Neural progenitor cell (in vitro differentiated cells): ENCODE measurements at regions not wholly inside any gene's neighbourhood (a gene's known extent, or its start where the extent isn't known, plus 50 kb on each side); places are given as distances from the start of the nearest gene placed in this dataset.
"Not testable (repeated sequence)": the region's sequence is repeated elsewhere in the genome, so short reads cannot be mapped to it uniquely, and the experiment has no call there.

Source experiments
- DNase-seq: peaks from one replicate; pipeline ENCODE4 v3.0.0-alpha.2; 2016; ENCODE audit warnings: low spot score
- H2AFZ ChIP-seq: fragments of 200-600 bp; sonication (generic); replicated peaks from 2 replicates; pipeline ENCODE4 v1.6.1; 2016; ENCODE audit warnings: antibody characterized with exemption
- H3F3A ChIP-seq: fragments of 200-600 bp; sonication (generic); 2 replicates; pipeline ENCODE4 v1.6.1; 2016; ENCODE audit warnings: antibody characterized with exemption, low read depth
- H3K27ac ChIP-seq: fragments of 200-600 bp; sonication (generic); 2 replicates; pipeline ENCODE4 v1.5.1; 2016; ENCODE audit warnings: mild to moderate bottlenecking
- H3K27me3 ChIP-seq: fragments of 200-600 bp; sonication (generic); 2 replicates; pipeline ENCODE4 v1.6.1; 2016; ENCODE audit warnings: mild to moderate bottlenecking, moderate library complexity
- H3K36me3 ChIP-seq: fragments of 200-600 bp; sonication (generic); 2 replicates; pipeline ENCODE4 v1.5.1; 2016
- H3K4me1 ChIP-seq: fragments of 200-600 bp; sonication (generic); 2 replicates; pipeline ENCODE4 v1.6.1; 2016; ENCODE audit warnings: mixed run types
- H3K4me2 ChIP-seq: fragments of 200-600 bp; sonication (generic); 2 replicates; pipeline ENCODE4 v1.6.1; 2016
- H3K4me3 ChIP-seq: fragments of 200-600 bp; sonication (generic); 2 replicates; pipeline ENCODE4 v1.5.1; 2016
- H3K79me2 ChIP-seq: fragments of 200-600 bp; sonication (generic); 2 replicates; pipeline ENCODE4 v1.6.1; 2016; ENCODE audit warnings: low read depth
- H3K9ac ChIP-seq: fragments of 200-600 bp; sonication (generic); 2 replicates; pipeline ENCODE4 v1.6.1; 2016
- H3K9me3 ChIP-seq: fragments of 200-600 bp; sonication (generic); 2 replicates; pipeline ENCODE4 v1.5.1; 2016; ENCODE audit warnings: low read depth
- H4K20me1 ChIP-seq: fragments of 200-600 bp; sonication (generic); 2 replicates; pipeline ENCODE4 v1.6.1; 2016; ENCODE audit warnings: low read depth
- H3K27ac Mint-ChIP-seq: 3 replicates; pipeline ENCODE4 v1.8.0; 2021; ENCODE audit warnings: mixed read lengths
- H3K27me3 Mint-ChIP-seq: 2 replicates; pipeline ENCODE4 v1.8.0; 2022; ENCODE audit warnings: low read depth, mild to moderate bottlenecking, inconsistent platforms, moderate library complexity, mixed read lengths; ENCODE audit not compliant: insufficient read depth
- H3K36me3 Mint-ChIP-seq: 3 replicates; pipeline ENCODE4 v1.8.0; 2021; ENCODE audit warnings: mixed read lengths
- H3K4me1 Mint-ChIP-seq: 3 replicates; pipeline ENCODE4 v1.8.0; 2021; ENCODE audit warnings: mixed read lengths
- H3K4me3 Mint-ChIP-seq: 3 replicates; pipeline ENCODE4 v1.8.0; 2021; ENCODE audit warnings: mild to moderate bottlenecking, moderate library complexity, mixed read lengths
- H3K9me3 Mint-ChIP-seq: 3 replicates; pipeline ENCODE4 v1.8.0; 2020; ENCODE audit warnings: mixed read lengths
- CTCF ChIP-seq: fragments of 200-600 bp; sonication (generic); IDR thresholded peaks from 2 replicates; pipeline ENCODE4 v1.5.1; 2017; ENCODE audit warnings: antibody characterized with exemption, mild to moderate bottlenecking
- EZH2 ChIP-seq: fragments of 200-600 bp; sonication (generic); IDR thresholded peaks from 2 replicates; pipeline ENCODE4 v1.6.1; 2017; ENCODE audit warnings: antibody characterized with exemption, mild to moderate bottlenecking, moderate library complexity
- EZH2phosphoT487 ChIP-seq: fragments of 200-600 bp; sonication (generic); IDR thresholded peaks from 2 replicates; pipeline ENCODE4 v1.6.1; 2017; ENCODE audit warnings: antibody characterized with exemption

DNA sequence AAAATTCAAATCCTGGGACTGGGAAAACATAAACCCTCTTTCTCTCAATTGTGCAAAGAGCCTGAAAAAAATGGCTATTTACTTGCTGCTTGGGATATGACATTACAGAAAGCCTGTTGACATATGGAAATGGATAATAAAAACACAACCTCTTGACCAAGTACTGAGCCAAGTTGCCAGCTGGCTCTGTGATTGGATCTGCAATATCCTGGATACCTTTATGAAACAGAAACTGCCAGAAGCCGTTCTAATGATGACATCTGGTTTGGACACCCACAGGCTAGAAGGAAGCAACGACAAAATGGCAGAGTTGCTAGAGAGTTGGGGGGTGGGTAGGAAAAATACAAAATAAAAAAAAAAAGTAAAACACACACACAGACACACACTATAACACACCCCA lies 481.4 kb downstream of the FAT4 start:
- no peak overlapping the region for H2AFZ ChIP-seq
- H3K4me1 ChIP-seq, result peaks cover 9% of the 10 kb centered on the region
- no peak overlapping the region for H3K27ac ChIP-seq
- no peaks in the 10 kb centered on the region for H3F3A ChIP-seq
- no peaks in the 10 kb centered on the region for H3K27me3 ChIP-seq
- H3K4me2 ChIP-seq, result no peak overlapping the region
- Mint-ChIP-seq H3K4me1 (peaks cover 18% of the 10 kb centered on the region), H3K27ac (peak overlapping the region; percentile 17), H3K4me3 (no peak overlapping the region), H3K27me3 (no peaks in the 10 kb centered on the region), H3K9me3 (no peaks in the 10 kb centered on the region), H3K36me3 (no peaks in the 10 kb centered on the region)
- no peak for DNase-seq
- H3K79me2 ChIP-seq, result no peaks in the 10 kb centered on the region
- no peaks in the 10 kb centered on the region for H3K36me3 ChIP-seq
- H3K9ac ChIP-seq, result no peak overlapping the region
- TF ChIP-seq CTCF (no peak), EZH2 (no peak), EZH2phosphoT487 (no peak)
- H3K4me3 ChIP-seq, result no peak overlapping the region
- no peaks in the 10 kb centered on the region for H4K20me1 ChIP-seq
- no peaks in the 10 kb centered on the region for H3K9me3 ChIP-seq

DNA sequence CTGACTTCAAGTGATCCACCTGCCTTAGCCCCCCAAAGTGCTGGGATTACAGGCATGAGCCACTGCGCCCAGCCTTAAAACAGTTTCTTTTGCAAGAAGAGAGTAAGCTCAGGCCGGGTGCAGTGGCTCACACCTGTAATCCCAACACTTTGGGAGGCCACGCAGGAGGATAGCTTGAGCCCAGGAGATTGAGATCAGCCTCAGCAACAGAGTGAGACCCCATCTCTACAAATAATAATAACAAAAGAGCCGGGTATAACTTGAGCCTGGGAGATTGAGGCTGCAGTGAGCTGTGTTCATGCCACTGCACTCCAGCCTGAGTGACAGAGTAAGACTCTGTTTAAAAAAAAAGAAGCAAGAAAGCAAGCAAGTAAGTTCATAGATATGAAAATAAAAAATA lies 482.9 kb downstream of the FAT4 start:
- not testable (repeated sequence) for H3K36me3 Mint-ChIP-seq, H3K4me3 ChIP-seq, H3K79me2 ChIP-seq, H4K20me1 ChIP-seq, H3K4me3 Mint-ChIP-seq, H2AFZ ChIP-seq, H3K9me3 ChIP-seq, H3K27ac Mint-ChIP-seq, H3F3A ChIP-seq, H3K9me3 Mint-ChIP-seq, H3K27me3 ChIP-seq, H3K4me1 ChIP-seq, H3K27me3 Mint-ChIP-seq, H3K36me3 ChIP-seq, H3K9ac ChIP-seq, H3K27ac ChIP-seq
- DNase-seq, result peak; percentile 45
- peaks cover 18% of the 10 kb centered on the region for H3K4me1 Mint-ChIP-seq
- peak overlapping the region; percentile 13 for H3K4me2 ChIP-seq

DNA sequence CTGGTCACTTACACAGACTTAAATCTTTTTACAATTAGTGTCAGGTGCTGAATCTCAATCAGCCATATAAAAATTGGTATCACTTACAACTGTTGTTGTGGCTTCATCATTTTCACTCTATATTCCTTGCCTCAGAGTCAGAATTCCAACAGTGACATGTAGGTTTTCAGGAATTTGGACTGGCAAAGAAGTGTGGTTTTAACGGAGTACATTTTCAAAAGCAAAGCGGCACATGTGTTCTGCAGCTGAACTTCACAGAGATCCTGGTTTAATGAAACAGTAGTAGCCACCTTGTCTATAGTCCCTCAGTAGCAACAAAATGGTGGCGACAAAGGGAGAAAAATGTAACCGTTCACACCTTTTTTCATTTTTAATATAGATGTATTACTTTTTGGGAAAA lies 486.6 kb downstream of the FAT4 start:
- Histone ChIP-seq H3K9ac (no peak overlapping the region), H2AFZ (no peak overlapping the region)
- H3K4me1 Mint-ChIP-seq, result peaks cover 12% of the 10 kb centered on the region

DNA sequence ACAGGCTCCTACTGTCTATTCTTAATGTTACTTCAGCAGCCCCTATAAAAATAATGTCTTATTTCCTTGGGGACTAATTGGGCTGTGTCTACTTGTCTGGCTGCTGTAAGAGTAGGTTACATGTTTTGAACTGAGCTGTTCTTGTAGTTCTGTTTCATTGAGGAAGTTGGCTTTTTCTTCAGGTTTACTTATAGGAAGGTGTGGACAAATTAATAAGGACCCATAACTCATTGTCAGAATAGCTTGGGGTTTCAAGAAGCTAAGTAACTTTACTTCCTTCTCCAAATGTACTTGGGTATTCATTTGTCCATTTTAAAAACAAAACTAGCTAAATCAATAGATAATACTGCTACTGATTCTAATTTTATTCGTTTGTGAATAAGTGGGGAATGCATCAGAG lies 487.2 kb downstream of the FAT4 start:
- Histone ChIP-seq H3K36me3 (no peaks in the 10 kb centered on the region), H3K4me1 (peaks cover 9% of the 10 kb centered on the region), H3K79me2 (no peaks in the 10 kb centered on the region), H3K4me3 (no peak overlapping the region), H3K9me3 (no peaks in the 10 kb centered on the region), H2AFZ (no peak overlapping the region), H3K27me3 (no peaks in the 10 kb centered on the region), H3K4me2 (no peak overlapping the region), H3K27ac (no peak overlapping the region), H4K20me1 (no peaks in the 10 kb centered on the region), H3K9ac (no peak overlapping the region), H3F3A (no peaks in the 10 kb centered on the region)
- no peaks in the 10 kb centered on the region for H3K27me3 Mint-ChIP-seq
- H3K27ac Mint-ChIP-seq, result no peak overlapping the region
- H3K4me1 Mint-ChIP-seq, result peaks cover 11% of the 10 kb centered on the region
- TF ChIP-seq EZH2 (no peak), CTCF (no peak), EZH2phosphoT487 (no peak)
- no peak overlapping the region for H3K4me3 Mint-ChIP-seq
- peaks cover 2% of the 10 kb centered on the region for H3K9me3 Mint-ChIP-seq
- H3K36me3 Mint-ChIP-seq, result no peaks in the 10 kb centered on the region
- DNase-seq, result no peak

More for the DNA sequence above, 486.6 kb downstream of the FAT4 start:
- Histone ChIP-seq H3K9me3 (no peaks in the 10 kb centered on the region), H3K4me3 (no peak overlapping the region), H3K4me2 (no peak overlapping the region), H3K4me1 (peaks cover 9% of the 10 kb centered on the region), H3F3A (no peaks in the 10 kb centered on the region), H3K79me2 (no peaks in the 10 kb centered on the region), H3K27ac (no peak overlapping the region), H3K27me3 (no peaks in the 10 kb centered on the region), H4K20me1 (no peaks in the 10 kb centered on the region), H3K36me3 (no peaks in the 10 kb centered on the region)
- DNase-seq, result no peak
- no peaks in the 10 kb centered on the region for H3K27me3 Mint-ChIP-seq
- H3K4me3 Mint-ChIP-seq, result no peak overlapping the region
- no peak overlapping the region for H3K27ac Mint-ChIP-seq
- no peaks in the 10 kb centered on the region for H3K9me3 Mint-ChIP-seq
- TF ChIP-seq EZH2 (no peak), CTCF (no peak), EZH2phosphoT487 (no peak)
- no peaks in the 10 kb centered on the region for H3K36me3 Mint-ChIP-seq
